ENCODE measurements at regions not wholly inside any gene's neighbourhood (a gene's known extent, or its start where the extent isn't known, plus 50 kb on each side); places are given as distances from the start of the nearest gene placed in this dataset.
"Not testable (repeated sequence)": the region's sequence is repeated elsewhere in the genome, so short reads cannot be mapped to it uniquely, and the experiment has no call there.

DNA sequence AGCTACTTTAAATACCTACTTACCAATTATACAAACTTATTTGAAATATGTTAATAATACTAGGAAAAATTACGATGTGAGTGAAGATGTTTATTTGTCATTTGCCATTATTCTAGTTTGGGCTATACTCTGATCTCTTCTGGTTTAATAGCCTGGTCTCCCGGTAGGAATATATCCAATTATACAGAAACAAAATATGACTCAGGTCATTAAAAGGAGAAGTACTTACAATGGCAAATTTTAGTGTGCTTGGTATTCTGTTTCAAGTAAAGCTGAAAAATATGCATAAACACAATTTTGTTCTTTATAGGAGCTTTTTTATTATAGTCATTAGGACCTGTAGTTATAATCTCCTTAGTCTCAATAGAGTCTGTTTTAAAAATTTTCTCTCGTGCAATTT, 176.8 kb downstream of the SLCO4C1 start:
- ChIA-PET POLR2A (ENCODE audit: partially characterized antibody) (no interaction called here), CTCF (ENCODE audit: partially characterized antibody) (no interaction called here)
- H3K4me3 ChIP-seq (ENCODE audit: low read length in 2 of 2): no peak overlapping the region
- no peak for DNase-seq
- Mint-ChIP-seq H3K27me3 (no peaks in the 10 kb centered on the region), H3K4me1 (no peaks in the 10 kb centered on the region), H3K36me3 (no peaks in the 10 kb centered on the region), H3K27ac (no peak overlapping the region), H3K9me3 (no peaks in the 10 kb centered on the region), H3K4me3 (no peak overlapping the region)
- intact Hi-C loops (cut with micrococcal nuclease): no loop called here
- no peaks in the 10 kb centered on the region for H3K36me3 ChIP-seq (ENCODE audit: insufficient read depth, low read length)
- no peaks in the 10 kb centered on the region for H3K27me3 ChIP-seq (ENCODE audit: insufficient read depth, low read length)
- no peaks in the 10 kb centered on the region for H3K9me3 ChIP-seq (ENCODE audit: control insufficient read depth in 1 of 2, low read length in 2 of 2)
- H3K4me1 ChIP-seq (ENCODE audit: insufficient read depth, low read length): no peaks in the 10 kb centered on the region
- H3K27ac ChIP-seq (ENCODE audit: low read depth, low read length): no peak overlapping the region

DNA sequence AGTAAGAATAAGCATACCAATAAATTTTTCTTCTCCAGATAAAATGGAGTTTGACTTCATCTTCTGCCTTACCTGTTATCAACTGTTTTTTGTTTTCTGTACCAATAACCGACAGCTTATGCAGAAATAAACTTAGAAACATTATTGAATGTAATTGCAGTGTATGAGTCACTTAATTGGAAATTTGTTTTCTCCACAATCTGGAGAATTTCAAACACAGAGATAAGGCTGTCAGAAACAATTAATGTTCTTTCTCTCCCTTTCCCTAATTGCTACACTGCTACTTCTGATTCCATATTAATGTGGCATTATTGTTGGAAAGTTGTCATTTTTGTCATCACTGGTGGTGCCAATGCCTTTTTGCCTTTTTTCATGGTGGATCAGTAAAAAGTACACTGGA, 180.3 kb downstream of the SLCO4C1 start:
- Histone ChIP-seq H3K27ac (ENCODE audit: low read depth, low read length) (no peak overlapping the region), H3K4me1 (ENCODE audit: insufficient read depth, low read length) (no peaks in the 10 kb centered on the region), H3K27me3 (ENCODE audit: insufficient read depth, low read length) (no peaks in the 10 kb centered on the region), H3K4me3 (ENCODE audit: low read length in 2 of 2) (no peak overlapping the region), H3K36me3 (ENCODE audit: insufficient read depth, low read length) (no peaks in the 10 kb centered on the region), H3K9me3 (ENCODE audit: control insufficient read depth in 1 of 2, low read length in 2 of 2) (no peaks in the 10 kb centered on the region)
- Mint-ChIP-seq H3K4me1 (no peaks in the 10 kb centered on the region), H3K36me3 (no peaks in the 10 kb centered on the region), H3K27ac (no peak overlapping the region), H3K4me3 (no peak overlapping the region), H3K27me3 (no peaks in the 10 kb centered on the region), H3K9me3 (peaks cover 0 to 10% (median 3%) of the 10 kb centered on the region in 8 donors)
- CTCF ChIA-PET (ENCODE audit: partially characterized antibody): no interaction called here
- DNase-seq: no peak
- intact Hi-C loops (cut with micrococcal nuclease): no loop called here
- POLR2A ChIA-PET (ENCODE audit: partially characterized antibody): no interaction called here

DNA sequence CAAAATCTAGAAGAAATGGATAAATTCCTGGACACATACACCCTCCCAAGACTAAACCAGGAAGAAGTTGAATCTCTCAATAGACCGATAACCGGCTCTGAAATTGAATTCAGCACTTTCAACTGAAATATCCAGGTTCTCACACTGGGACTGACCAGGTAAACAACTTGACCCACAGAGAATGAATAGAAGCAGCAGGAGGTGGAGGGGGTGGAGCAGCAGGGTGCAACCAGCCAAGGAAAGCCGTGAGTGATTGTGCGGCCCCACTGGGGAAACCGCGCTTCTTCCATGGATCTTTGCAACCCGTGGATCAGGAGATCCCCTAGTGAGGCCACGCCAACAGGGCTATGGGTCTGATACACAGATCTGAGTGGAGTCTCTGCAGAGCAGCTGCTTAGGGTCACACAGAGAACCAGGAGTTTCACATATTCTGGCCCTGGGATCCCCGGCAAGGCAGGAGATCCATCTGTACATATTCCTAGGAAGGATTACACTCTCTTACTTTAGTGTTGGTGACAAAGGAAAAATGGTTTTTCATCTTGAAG, 181.5 kb downstream of the SLCO4C1 start:
- no peaks in the 10 kb centered on the region for H3K4me1 ChIP-seq (ENCODE audit: insufficient read depth, low read length)
- POLR2A ChIA-PET (ENCODE audit: partially characterized antibody): no interaction called here
- Mint-ChIP-seq H3K9me3 (peaks cover 0 to 11% (median 3%) of the 10 kb centered on the region in 8 donors), H3K27ac (no peak overlapping the region), H3K4me1 (no peaks in the 10 kb centered on the region), H3K4me3 (no peak overlapping the region), H3K36me3 (no peaks in the 10 kb centered on the region), H3K27me3 (no peaks in the 10 kb centered on the region)
- DNase-seq: no peak
- intact Hi-C loops (cut with micrococcal nuclease): no loop called here
- CTCF ChIA-PET (ENCODE audit: partially characterized antibody): no interaction called here
- H3K9me3 ChIP-seq (ENCODE audit: control insufficient read depth in 1 of 2, low read length in 2 of 2): no peaks in the 10 kb centered on the region
- H3K4me3 ChIP-seq (ENCODE audit: low read length in 2 of 2): no peak overlapping the region
- H3K27ac ChIP-seq (ENCODE audit: low read depth, low read length): no peak overlapping the region
- no peaks in the 10 kb centered on the region for H3K27me3 ChIP-seq (ENCODE audit: insufficient read depth, low read length)
- no peaks in the 10 kb centered on the region for H3K36me3 ChIP-seq (ENCODE audit: insufficient read depth, low read length)

DNA sequence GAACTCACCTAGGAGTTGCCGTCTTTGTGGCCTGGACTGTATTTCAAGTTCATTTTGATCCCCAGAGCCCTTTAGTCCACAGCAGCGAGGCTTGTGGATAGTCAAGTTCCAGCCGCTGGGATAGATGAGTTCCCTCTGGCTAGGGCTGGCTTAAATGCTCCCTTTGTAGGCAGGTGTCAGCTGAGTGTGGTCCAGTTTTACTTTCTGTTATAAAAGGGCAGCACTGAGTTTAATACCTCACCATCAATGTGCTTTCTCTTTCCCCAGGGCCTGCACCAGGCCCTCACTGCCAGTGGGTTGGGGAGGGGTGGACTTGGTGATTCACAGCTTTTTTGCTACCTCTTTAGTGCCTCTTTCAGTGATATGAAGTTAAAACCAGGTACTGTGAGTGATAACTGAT, 188.2 kb downstream of the SLCO4C1 start:
- Histone ChIP-seq H3K9me3 (ENCODE audit: control insufficient read depth in 1 of 2, low read length in 2 of 2) (no peaks in the 10 kb centered on the region), H3K4me1 (ENCODE audit: insufficient read depth, low read length) (no peaks in the 10 kb centered on the region), H3K27ac (ENCODE audit: low read depth, low read length) (no peak overlapping the region), H3K27me3 (ENCODE audit: insufficient read depth, low read length) (no peaks in the 10 kb centered on the region), H3K4me3 (ENCODE audit: low read length in 2 of 2) (no peak overlapping the region), H3K36me3 (ENCODE audit: insufficient read depth, low read length) (no peaks in the 10 kb centered on the region)
- intact Hi-C loops (cut with micrococcal nuclease): no loop called here
- Mint-ChIP-seq H3K27me3 (peaks cover 0 to 2% of the 10 kb centered on the region in 2 donors), H3K36me3 (no peaks in the 10 kb centered on the region), H3K27ac (peak overlapping the region in 1 of 7 donors; percentile 30), H3K4me3 (no peak overlapping the region), H3K4me1 (no peaks in the 10 kb centered on the region), H3K9me3 (peaks cover 0 to 11% (median 3%) of the 10 kb centered on the region in 8 donors)
- CTCF ChIA-PET (ENCODE audit: partially characterized antibody): no interaction called here
- no peak for DNase-seq
- POLR2A ChIA-PET (ENCODE audit: partially characterized antibody): no interaction called here

DNA sequence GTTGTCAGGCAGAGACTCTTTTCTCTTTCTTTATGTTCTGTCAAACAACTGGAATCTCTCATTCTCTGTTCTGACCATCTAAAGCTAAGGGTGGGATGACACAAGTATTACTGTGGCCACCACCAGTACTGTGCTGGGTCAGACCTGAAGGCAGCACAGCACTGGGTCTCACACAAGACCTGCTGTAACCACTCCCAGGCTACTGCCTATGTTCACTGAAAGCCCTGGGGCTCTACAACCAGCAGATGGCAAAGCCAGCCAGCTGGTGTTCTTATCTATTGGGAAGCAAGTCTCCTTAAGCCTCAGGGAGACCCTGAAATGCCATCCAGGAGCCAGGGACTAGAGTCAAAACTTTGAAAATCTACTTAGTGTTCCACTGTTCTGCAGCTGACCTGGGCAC, 189.5 kb downstream of the SLCO4C1 start:
- DNase-seq: no peak
- H3K36me3 ChIP-seq (ENCODE audit: insufficient read depth, low read length): no peaks in the 10 kb centered on the region
- H3K27ac Mint-ChIP-seq: no peak overlapping the region
- H3K27me3 Mint-ChIP-seq: peaks cover 0 to 2% of the 10 kb centered on the region in 2 donors
- POLR2A ChIA-PET (ENCODE audit: partially characterized antibody): no interaction called here
- H3K36me3 Mint-ChIP-seq: no peaks in the 10 kb centered on the region
- no peak overlapping the region for H3K27ac ChIP-seq (ENCODE audit: low read depth, low read length)
- H3K4me1 Mint-ChIP-seq: no peaks in the 10 kb centered on the region
- no peak overlapping the region for H3K4me3 Mint-ChIP-seq
- H3K4me1 ChIP-seq (ENCODE audit: insufficient read depth, low read length): no peaks in the 10 kb centered on the region
- H3K9me3 ChIP-seq (ENCODE audit: control insufficient read depth in 1 of 2, low read length in 2 of 2): no peaks in the 10 kb centered on the region
- peaks cover 0 to 9% (median 3%) of the 10 kb centered on the region in 8 donors for H3K9me3 Mint-ChIP-seq
- intact Hi-C loops (cut with micrococcal nuclease): no loop called here
- CTCF ChIA-PET (ENCODE audit: partially characterized antibody): no interaction called here
- no peak overlapping the region for H3K4me3 ChIP-seq (ENCODE audit: low read length in 2 of 2)
- no peaks in the 10 kb centered on the region for H3K27me3 ChIP-seq (ENCODE audit: insufficient read depth, low read length)

DNA sequence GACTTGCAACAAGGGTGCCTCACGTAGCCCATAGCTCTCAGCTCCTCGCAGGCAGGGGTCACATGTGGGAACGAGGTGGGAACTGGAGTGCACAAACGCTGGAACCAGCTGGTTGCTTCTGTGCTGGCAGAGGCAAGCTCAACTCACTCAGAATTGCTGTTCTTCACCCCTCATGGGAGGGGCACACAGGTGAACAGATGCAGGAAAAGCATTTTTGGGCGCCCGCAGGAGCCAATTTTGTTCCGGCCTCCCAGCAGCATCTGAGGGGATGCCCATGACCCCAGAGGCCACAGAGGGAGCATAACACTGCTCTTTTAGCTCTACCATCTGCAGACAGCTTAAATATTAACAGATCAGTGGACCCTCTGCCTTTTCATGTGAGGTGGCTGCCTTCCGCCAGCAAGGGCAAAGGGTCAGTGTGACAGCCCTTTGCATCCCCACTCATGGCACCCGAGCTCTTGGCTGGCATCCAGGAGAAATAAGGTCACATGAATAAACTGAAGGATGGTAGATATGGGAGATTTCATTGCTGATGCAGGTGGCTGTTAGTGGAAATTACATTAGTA, 196.2 kb downstream of the SLCO4C1 start:
- H3K4me1 Mint-ChIP-seq: no peaks in the 10 kb centered on the region
- no peak overlapping the region for H3K27ac Mint-ChIP-seq

DNA sequence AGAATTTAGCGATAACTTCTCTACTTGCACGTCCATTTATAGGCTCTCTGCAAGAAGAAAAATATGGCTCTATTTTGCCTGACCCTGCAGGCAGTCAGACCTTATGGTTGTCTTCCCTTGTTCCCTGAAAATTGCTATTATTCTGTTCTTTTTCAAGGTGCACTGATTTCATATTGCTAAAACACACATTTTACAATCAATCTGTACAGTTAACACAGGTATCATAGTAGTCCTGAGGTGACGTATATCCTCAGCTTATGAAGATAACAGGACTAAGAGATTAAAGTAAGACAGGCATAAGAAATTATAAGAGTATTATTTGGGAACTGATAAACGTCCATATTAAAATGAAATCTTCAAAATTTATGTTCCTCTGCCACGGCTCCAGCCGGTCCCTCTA, 197.0 kb downstream of the SLCO4C1 start:
- H3K27ac ChIP-seq (ENCODE audit: low read depth, low read length); H3K36me3 Mint-ChIP-seq; H3K9me3 ChIP-seq (ENCODE audit: control insufficient read depth in 1 of 2, low read length in 2 of 2); H3K36me3 ChIP-seq (ENCODE audit: insufficient read depth, low read length); H3K27me3 ChIP-seq (ENCODE audit: insufficient read depth, low read length); POLR2A ChIA-PET (ENCODE audit: partially characterized antibody); DNase-seq; H3K4me1 ChIP-seq (ENCODE audit: insufficient read depth, low read length); intact Hi-C loops (cut with micrococcal nuclease); H3K4me3 Mint-ChIP-seq; H3K4me1 Mint-ChIP-seq; CTCF ChIA-PET (ENCODE audit: partially characterized antibody); H3K27me3 Mint-ChIP-seq; H3K4me3 ChIP-seq (ENCODE audit: low read length in 2 of 2); H3K27ac Mint-ChIP-seq: not testable (repeated sequence)
- H3K9me3 Mint-ChIP-seq: peaks cover 0 to 11% (median 1%) of the 10 kb centered on the region in 8 donors

More for the DNA sequence above, 196.2 kb downstream of the SLCO4C1 start:
- Histone ChIP-seq H3K4me3 (ENCODE audit: low read length in 2 of 2) (no peak overlapping the region), H3K36me3 (ENCODE audit: insufficient read depth, low read length) (no peaks in the 10 kb centered on the region), H3K9me3 (ENCODE audit: control insufficient read depth in 1 of 2, low read length in 2 of 2) (no peaks in the 10 kb centered on the region), H3K27me3 (ENCODE audit: insufficient read depth, low read length) (no peaks in the 10 kb centered on the region), H3K27ac (ENCODE audit: low read depth, low read length) (no peak overlapping the region), H3K4me1 (ENCODE audit: insufficient read depth, low read length) (no peaks in the 10 kb centered on the region)
- Mint-ChIP-seq H3K9me3 (peaks cover 0 to 11% (median 1%) of the 10 kb centered on the region in 8 donors), H3K4me3 (no peak overlapping the region), H3K27me3 (no peaks in the 10 kb centered on the region), H3K36me3 (no peaks in the 10 kb centered on the region)
- ChIA-PET POLR2A (ENCODE audit: partially characterized antibody) (no interaction called here), CTCF (ENCODE audit: partially characterized antibody) (no interaction called here)
- intact Hi-C loops (cut with micrococcal nuclease): no loop called here
- DNase-seq: no peak

DNA sequence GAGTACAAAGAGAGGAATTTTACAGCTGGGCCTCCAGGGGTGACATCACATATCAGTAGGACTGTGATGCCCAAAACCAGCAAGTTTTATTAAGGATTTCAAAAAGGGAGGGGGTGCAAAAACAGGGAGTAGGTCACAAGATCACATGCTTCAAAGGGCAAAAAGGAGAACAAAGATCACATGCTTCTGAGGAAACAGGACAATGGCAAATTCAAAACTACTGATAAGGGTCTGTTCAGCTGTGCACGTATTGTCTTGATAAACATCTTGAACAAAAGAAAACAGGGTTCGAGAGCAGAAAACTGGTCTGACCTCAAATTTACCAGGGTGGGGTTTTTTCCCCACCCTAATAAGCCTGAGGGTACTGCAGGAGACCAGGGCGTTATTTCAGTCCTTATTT, 197.5 kb downstream of the SLCO4C1 start:
- H3K4me1 ChIP-seq (ENCODE audit: insufficient read depth, low read length); H3K4me3 Mint-ChIP-seq; H3K4me3 ChIP-seq (ENCODE audit: low read length in 2 of 2); DNase-seq; intact Hi-C loops (cut with micrococcal nuclease); H3K27me3 ChIP-seq (ENCODE audit: insufficient read depth, low read length); POLR2A ChIA-PET (ENCODE audit: partially characterized antibody); H3K27ac ChIP-seq (ENCODE audit: low read depth, low read length); H3K27ac Mint-ChIP-seq; H3K36me3 Mint-ChIP-seq; CTCF ChIA-PET (ENCODE audit: partially characterized antibody); H3K4me1 Mint-ChIP-seq; H3K36me3 ChIP-seq (ENCODE audit: insufficient read depth, low read length); H3K9me3 ChIP-seq (ENCODE audit: control insufficient read depth in 1 of 2, low read length in 2 of 2); H3K27me3 Mint-ChIP-seq: not testable (repeated sequence)
- H3K9me3 Mint-ChIP-seq: peaks cover 0 to 11% (median 1%) of the 10 kb centered on the region in 8 donors
